ENCODE measurements at regions not wholly inside any gene's neighbourhood (a gene's known extent, or its start where the extent isn't known, plus 50 kb on each side); places are given as distances from the start of the nearest gene placed in this dataset.
"Not testable (repeated sequence)": the region's sequence is repeated elsewhere in the genome, so short reads cannot be mapped to it uniquely, and the experiment has no call there.

DNA sequence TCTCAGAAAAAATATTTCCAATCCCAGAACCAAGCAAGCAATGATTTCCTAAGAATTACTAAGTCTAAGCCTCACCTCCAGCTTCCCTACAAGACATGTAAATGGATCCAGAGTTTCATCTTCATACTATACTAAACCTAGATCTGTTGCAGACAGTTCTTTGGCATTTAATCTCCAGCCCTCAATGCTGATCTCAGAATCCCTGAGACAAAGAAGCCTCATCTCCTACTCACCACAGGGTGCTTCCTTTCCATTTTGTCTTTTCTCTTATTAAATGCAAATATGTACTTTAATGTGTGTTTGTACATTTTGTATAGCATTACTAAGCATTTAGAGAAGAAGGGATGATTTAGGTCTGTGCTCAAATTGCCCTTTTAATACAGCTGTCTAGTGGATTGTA lies 954.9 kb downstream of the TDRD15 start:
- no peak for DNase-seq
- Histone ChIP-seq H3K27me3 (no peaks in the 10 kb centered on the region), H3K36me3 (no peaks in the 10 kb centered on the region), H3K4me3 (no peak overlapping the region), H3K4me1 (no peaks in the 10 kb centered on the region), H3K27ac (no peak overlapping the region), H3K9me3 (no peaks in the 10 kb centered on the region)
- intact Hi-C loops (cut with DNase I; ENCODE audit: low total_unique reads), result no loop called here
- TF ChIP-seq POLR2A (IDR thresholded peaks at IDR 0.05), result no peak
- no peak for TF ChIP-seq CTCF (IDR thresholded peaks at IDR 0.05)
- no peak for TF ChIP-seq POLR2AphosphoS5 (IDR thresholded peaks at IDR 0.05)
- TF ChIP-seq EP300 (IDR thresholded peaks at IDR 0.05), result no peak

- WGBS, 5 donors, result 27 to 54% (median 42%) methylated on average over 3 of the region's 3 CpGs
- intact Hi-C loops (cut with DNase I; ENCODE audit: low total_unique reads), result no loop called here
- Histone ChIP-seq H3K36me3 (no peaks in the 10 kb centered on the region), H3K9me3 (no peaks in the 10 kb centered on the region), H3K4me1 (no peaks in the 10 kb centered on the region), H3K27ac (no peak overlapping the region), H3K4me3 (no peak overlapping the region), H3K27me3 (no peaks in the 10 kb centered on the region)
- TF ChIP-seq POLR2AphosphoS5 (IDR thresholded peaks at IDR 0.05) (no peak), EP300 (IDR thresholded peaks at IDR 0.05) (no peak), CTCF (IDR thresholded peaks at IDR 0.05) (no peak), POLR2A (IDR thresholded peaks at IDR 0.05) (no peak)
- no peak for DNase-seq
Observed at GRCh38 chr2:22079583-22079982, 955.8 kb downstream of the TDRD15 start.

DNA sequence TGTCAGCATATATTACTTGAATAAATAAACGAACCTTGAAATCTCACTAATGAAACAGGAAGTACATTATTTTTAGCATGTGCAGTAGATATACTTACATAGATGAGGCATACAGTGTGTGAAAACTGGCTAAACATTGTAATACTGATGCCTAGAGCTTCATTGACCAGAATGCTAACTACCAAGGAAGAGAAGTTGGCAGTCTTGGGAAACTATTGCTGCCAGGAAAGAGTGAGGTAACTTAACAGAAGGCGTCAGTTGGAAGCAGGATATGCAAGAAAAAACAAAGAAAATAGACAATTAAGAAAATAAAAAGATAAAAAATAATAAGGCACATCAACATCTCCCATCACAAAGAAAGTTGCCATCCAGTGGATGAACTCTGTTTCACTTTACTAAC lies 963.0 kb downstream of the TDRD15 start:
- H3K4me1 ChIP-seq, result no peaks in the 10 kb centered on the region
- WGBS, 5 donors, result 45 to 65% (median 56%) methylated on average over 2 of the region's 2 CpGs
- no peaks in the 10 kb centered on the region for H3K27me3 ChIP-seq
- no peaks in the 10 kb centered on the region for H3K9me3 ChIP-seq
- no peak for DNase-seq
- intact Hi-C loops (cut with DNase I; ENCODE audit: low total_unique reads), result no loop called here
- no peak overlapping the region for H3K4me3 ChIP-seq
- H3K27ac ChIP-seq, result no peak overlapping the region
- H3K36me3 ChIP-seq, result no peaks in the 10 kb centered on the region
- no peak for TF ChIP-seq POLR2AphosphoS5 (IDR thresholded peaks at IDR 0.05)
- TF ChIP-seq EP300 (IDR thresholded peaks at IDR 0.05), result no peak
- TF ChIP-seq POLR2A (IDR thresholded peaks at IDR 0.05), result no peak
- no peak for TF ChIP-seq CTCF (IDR thresholded peaks at IDR 0.05)

- H3K36me3 ChIP-seq; DNase-seq; H3K4me1 ChIP-seq; H3K9me3 ChIP-seq; intact Hi-C loops (cut with DNase I; ENCODE audit: low total_unique reads); H3K4me3 ChIP-seq; H3K27me3 ChIP-seq; H3K27ac ChIP-seq: not testable (repeated sequence)
- 69 to 79% (median 76%) methylated on average over 3 of the region's 3 CpGs for WGBS, 5 donors
Observed at GRCh38 chr2:22103617-22104016, 979.8 kb downstream of the TDRD15 start.

DNA sequence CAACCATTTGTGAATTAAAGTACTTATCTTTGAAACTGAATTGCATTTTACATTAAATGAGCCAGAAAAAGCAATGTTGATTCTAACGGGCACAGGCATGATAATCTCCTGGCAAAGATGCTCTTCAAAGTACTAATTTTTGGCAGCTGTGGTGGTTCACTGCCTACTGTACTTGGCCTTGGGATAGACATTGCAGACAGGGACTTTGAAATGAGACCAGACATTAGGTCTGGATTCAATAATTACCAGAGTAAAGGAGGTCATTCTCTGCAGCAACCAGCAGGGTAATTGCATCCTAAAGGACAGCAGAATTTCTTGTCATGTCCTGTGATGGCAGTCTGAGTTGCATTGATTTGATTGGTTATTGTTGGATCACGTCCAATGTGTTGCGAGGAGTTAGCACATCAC lies 986.5 kb downstream of the TDRD15 start:
- intact Hi-C loops (cut with DNase I; ENCODE audit: low total_unique reads), result no loop called here
- H3K4me1 ChIP-seq, result no peaks in the 10 kb centered on the region
- TF ChIP-seq CTCF (IDR thresholded peaks at IDR 0.05) (no peak), EP300 (IDR thresholded peaks at IDR 0.05) (no peak), POLR2AphosphoS5 (IDR thresholded peaks at IDR 0.05) (no peak), POLR2A (IDR thresholded peaks at IDR 0.05) (no peak)
- no peak overlapping the region for H3K4me3 ChIP-seq
- H3K36me3 ChIP-seq, result no peaks in the 10 kb centered on the region
- 58 to 79% (median 68%) methylated on average over 3 of the region's 3 CpGs for WGBS, 5 donors
- DNase-seq, result peak in 1 of 2 donors; percentile 6
- H3K9me3 ChIP-seq, result peaks cover 0 to 3% (median 1%) of the 10 kb centered on the region in 4 donors
- no peak overlapping the region for H3K27ac ChIP-seq
- H3K27me3 ChIP-seq, result no peaks in the 10 kb centered on the region
